RCC 7860 (cell line): ENCODE measurements at regions not wholly inside any gene's neighbourhood (a gene's known extent, or its start where the extent isn't known, plus 50 kb on each side); places are given as distances from the start of the nearest gene placed in this dataset.
"Not testable (repeated sequence)": the region's sequence is repeated elsewhere in the genome, so short reads cannot be mapped to it uniquely, and the experiment has no call there.

Experiments
- DNase-seq: peaks from one replicate; pipeline ENCODE4 v3.0.0-alpha.2; 2015; ENCODE audit warnings: low spot score
- FAIRE-seq: peaks from 2 replicates; lab custom pipeline; 2012; peaks lifted over from hg19 to GRCh38; lab: Jason Lieb, UNC

GRCh38 chr5:152118676-152119470 is 194.2 kb upstream of the GLRA1 start:
- FAIRE-seq, result no peak

GRCh38 chr5:152116934-152117333 is 192.3 kb upstream of the GLRA1 start:
- no peak for FAIRE-seq
- no peak for DNase-seq

More at GRCh38 chr5:152118676-152119470, 194.2 kb upstream of the GLRA1 start:
- no peak for DNase-seq

GRCh38 chr5:152113401-152113800 is 188.8 kb upstream of the GLRA1 start:
- no peak for DNase-seq
- no peak for FAIRE-seq

- no peak for FAIRE-seq
- DNase-seq, result no peak
Observed at GRCh38 chr5:152107220-152107619, 182.6 kb upstream of the GLRA1 start.

GRCh38 chr5:152106571-152106970 is 181.9 kb upstream of the GLRA1 start:
- DNase-seq (no peak), FAIRE-seq (no peak)

GRCh38 chr5:152105085-152105484 is 180.4 kb upstream of the GLRA1 start:
- DNase-seq (no peak), FAIRE-seq (no peak)

- DNase-seq, result no peak
- no peak for FAIRE-seq
Observed at GRCh38 chr5:152104211-152104610, 179.6 kb upstream of the GLRA1 start.

- FAIRE-seq, DNase-seq: not testable (repeated sequence)
Observed at GRCh38 chr5:152102908-152103307, 178.3 kb upstream of the GLRA1 start.

- DNase-seq, result no peak
- FAIRE-seq, result no peak
Observed at GRCh38 chr5:152102057-152102456, 177.4 kb upstream of the GLRA1 start.

- FAIRE-seq, result no peak
- no peak for DNase-seq
Observed at GRCh38 chr5:152100462-152100861, 175.8 kb upstream of the GLRA1 start.

- FAIRE-seq, result no peak
Observed at GRCh38 chr5:152097128-152097527, 172.5 kb upstream of the GLRA1 start.

GRCh38 chr5:152094716-152095115 is 170.1 kb upstream of the GLRA1 start:
- DNase-seq (no peak), FAIRE-seq (no peak)

More at GRCh38 chr5:152097128-152097527, 172.5 kb upstream of the GLRA1 start:
- DNase-seq, result no peak

GRCh38 chr5:152094060-152094459 is 169.4 kb upstream of the GLRA1 start:
- no peak for FAIRE-seq

GRCh38 chr5:152092580-152092979 is 167.9 kb upstream of the GLRA1 start:
- no peak for DNase-seq
- no peak for FAIRE-seq

More at GRCh38 chr5:152094060-152094459, 169.4 kb upstream of the GLRA1 start:
- DNase-seq, result no peak

GRCh38 chr5:152089644-152090043 is 165.0 kb upstream of the GLRA1 start:
- FAIRE-seq (no peak), DNase-seq (no peak)

GRCh38 chr5:152086668-152087067 is 162.0 kb upstream of the GLRA1 start:
- DNase-seq (no peak), FAIRE-seq (no peak)

GRCh38 chr5:152084476-152084875 is 159.8 kb upstream of the GLRA1 start:
- no peak for DNase-seq
- FAIRE-seq, result no peak

- no peak for DNase-seq
- FAIRE-seq, result no peak
Observed at GRCh38 chr5:152083231-152083630, 158.6 kb upstream of the GLRA1 start.

GRCh38 chr5:152072091-152072490 is 147.4 kb upstream of the GLRA1 start:
- no peak for DNase-seq
- no peak for FAIRE-seq

GRCh38 chr5:152070591-152070990 is 145.9 kb upstream of the GLRA1 start:
- no peak for DNase-seq
- no peak for FAIRE-seq

- no peak for FAIRE-seq
- no peak for DNase-seq
Observed at GRCh38 chr5:152066784-152067183, 142.1 kb upstream of the GLRA1 start.

- no peak for FAIRE-seq
Observed at GRCh38 chr5:152063004-152063403, 138.4 kb upstream of the GLRA1 start.

GRCh38 chr5:152061095-152061494 is 136.4 kb upstream of the GLRA1 start:
- DNase-seq (no peak), FAIRE-seq (no peak)

More at GRCh38 chr5:152063004-152063403, 138.4 kb upstream of the GLRA1 start:
- no peak for DNase-seq
